HG03139 (cell line): ENCODE measurements at regions not wholly inside any gene's neighbourhood (a gene's known extent, or its start where the extent isn't known, plus 50 kb on each side); places are given as distances from the start of the nearest gene placed in this dataset.
"Not testable (repeated sequence)": the region's sequence is repeated elsewhere in the genome, so short reads cannot be mapped to it uniquely, and the experiment has no call there.

Source experiments
- ATAC-seq: cut with Tn5 transposase; IDR thresholded peaks from one replicate; pipeline ENCODE4 v1.9.1; 2021; ENCODE audit not compliant: unreplicated experiment

DNA sequence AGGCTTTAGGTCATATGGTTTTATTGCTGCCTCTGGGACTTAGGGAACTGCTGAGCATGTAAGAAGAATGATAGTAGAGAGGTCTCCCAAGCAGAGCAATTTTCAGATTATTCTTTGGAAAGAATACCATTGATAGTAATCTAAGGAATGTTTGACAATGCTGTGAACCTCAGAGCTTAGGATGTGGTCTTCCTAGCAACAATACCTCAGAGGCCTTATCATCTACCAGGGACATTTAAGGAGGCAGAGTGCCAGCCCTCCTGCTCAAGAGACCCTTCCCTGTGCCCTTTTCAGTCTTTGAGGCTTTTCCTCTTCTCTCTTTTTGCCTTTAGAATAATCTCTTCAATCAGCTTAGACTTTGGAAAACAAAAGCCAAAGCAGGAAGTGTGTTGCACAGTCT lies 272.1 kb downstream of the OXSM start:
- no peak for ATAC-seq

GRCh38 chr3:26064297-26064696 lies 274.4 kb downstream of the OXSM start:
- ATAC-seq = no peak

GRCh38 chr3:26068890-26069289 lies 279.0 kb downstream of the OXSM start:
- no peak for ATAC-seq

GRCh38 chr3:26070854-26071253 lies 281.0 kb downstream of the OXSM start:
- ATAC-seq = no peak

- no peak for ATAC-seq
These were observed 284.2 kb downstream of the OXSM start for GRCh38 chr3:26074080-26074479.

GRCh38 chr3:26078539-26078938 lies 288.6 kb downstream of the OXSM start:
- no peak for ATAC-seq

- ATAC-seq = no peak
These were observed 291.3 kb downstream of the OXSM start for GRCh38 chr3:26081166-26081565.

DNA sequence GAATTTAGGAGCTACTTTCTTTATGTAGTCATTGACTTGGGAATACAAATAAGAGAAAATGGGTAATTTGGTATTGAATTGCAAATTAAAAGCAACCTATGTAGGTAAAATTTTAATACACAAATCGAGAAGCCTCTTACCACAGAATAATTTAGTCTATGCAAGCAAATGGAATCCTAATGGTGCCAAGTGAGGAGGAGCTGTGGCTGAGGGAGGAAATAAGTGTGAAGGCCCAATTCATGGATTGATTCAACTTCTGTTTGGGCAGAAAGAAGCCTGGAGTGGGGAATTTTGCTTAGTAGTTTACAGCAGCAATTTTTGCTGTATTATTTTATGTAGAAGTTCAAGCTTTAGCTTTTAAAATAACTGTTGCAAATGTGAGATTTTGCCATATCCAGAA lies 291.9 kb downstream of the OXSM start:
- ATAC-seq = no peak

- no peak for ATAC-seq
These were observed 293.0 kb downstream of the OXSM start for GRCh38 chr3:26082911-26083310.

DNA sequence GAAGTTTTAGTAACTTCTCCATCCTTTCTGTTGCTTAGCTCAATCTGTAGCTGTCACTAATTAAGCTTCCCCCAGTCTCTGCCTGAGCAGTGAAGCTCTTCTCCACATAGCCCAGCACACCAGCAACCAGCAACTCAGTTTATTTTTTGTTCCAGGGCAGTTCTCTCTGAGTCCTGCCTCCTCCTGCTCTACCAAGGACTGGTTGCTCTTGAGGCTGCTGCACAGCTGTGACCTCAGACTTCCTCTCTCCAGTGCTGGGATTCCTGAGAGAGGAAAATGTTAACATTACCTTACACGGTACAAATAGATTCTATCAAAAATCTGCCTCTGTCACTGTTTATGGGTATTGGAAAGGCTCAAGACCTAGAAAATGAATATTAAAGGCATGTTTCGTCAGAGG lies 294.7 kb downstream of the OXSM start:
- no peak for ATAC-seq

- no peak for ATAC-seq
These were observed 297.9 kb downstream of the OXSM start for GRCh38 chr3:26087751-26088150.

- no peak for ATAC-seq
These were observed 299.4 kb downstream of the OXSM start for GRCh38 chr3:26089249-26089648.

DNA sequence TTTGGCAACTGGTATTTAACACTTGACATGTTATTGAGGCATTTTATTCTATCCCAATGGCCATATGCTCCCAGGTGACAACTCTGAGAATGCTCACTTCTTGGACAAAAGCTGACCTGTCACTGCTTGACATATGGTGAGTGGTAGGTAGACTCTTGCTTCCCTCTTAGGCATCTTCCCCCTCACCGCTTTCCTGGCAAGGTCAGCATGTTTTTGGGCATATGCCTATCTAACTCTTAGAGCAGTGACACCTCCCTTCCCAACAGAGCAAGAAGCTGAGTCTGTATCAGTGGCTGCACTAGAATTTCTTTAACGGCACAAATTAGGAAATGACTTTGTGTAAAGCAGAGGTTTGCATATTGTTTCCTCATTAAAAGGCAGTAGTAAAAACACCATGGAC lies 300.7 kb downstream of the OXSM start:
- no peak for ATAC-seq

DNA sequence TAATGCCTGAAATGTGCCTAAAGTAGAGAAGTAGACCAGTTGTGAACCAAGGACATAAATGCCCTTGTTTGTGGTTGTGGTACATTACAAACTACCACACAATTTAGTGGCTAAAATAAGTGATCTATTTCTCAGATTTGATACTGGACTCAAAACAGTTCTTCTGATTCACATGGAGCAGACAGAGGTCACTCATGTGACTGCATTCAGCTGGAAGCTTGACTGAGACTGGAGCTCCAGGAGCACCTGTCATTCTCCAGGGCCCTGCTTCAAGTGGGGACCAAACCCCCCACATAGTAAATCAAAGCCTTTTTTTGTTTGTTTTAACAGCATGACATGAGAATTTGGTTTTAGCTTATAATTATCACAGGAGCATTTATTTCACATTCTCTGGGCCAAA lies 301.2 kb downstream of the OXSM start:
- no peak for ATAC-seq

DNA sequence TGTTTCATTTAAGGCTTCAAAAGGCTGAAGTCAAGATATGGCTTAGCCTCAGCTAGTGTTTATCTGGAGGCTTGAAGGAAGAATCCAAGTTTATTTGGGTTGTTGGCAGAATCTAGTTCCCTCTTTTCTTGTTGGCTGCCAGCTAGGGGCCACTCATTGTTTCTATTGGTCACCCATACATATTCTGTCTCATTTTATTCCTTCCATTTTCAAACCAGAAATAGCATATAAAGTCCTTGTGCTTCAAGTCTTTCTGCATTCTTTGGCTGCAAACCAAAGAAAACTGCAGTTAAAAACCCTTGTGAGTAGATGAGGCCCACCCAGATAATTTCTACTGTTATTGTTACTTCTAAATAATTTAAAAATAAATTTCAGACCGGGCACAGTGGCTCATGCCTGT lies 301.7 kb downstream of the OXSM start:
- ATAC-seq = no peak

DNA sequence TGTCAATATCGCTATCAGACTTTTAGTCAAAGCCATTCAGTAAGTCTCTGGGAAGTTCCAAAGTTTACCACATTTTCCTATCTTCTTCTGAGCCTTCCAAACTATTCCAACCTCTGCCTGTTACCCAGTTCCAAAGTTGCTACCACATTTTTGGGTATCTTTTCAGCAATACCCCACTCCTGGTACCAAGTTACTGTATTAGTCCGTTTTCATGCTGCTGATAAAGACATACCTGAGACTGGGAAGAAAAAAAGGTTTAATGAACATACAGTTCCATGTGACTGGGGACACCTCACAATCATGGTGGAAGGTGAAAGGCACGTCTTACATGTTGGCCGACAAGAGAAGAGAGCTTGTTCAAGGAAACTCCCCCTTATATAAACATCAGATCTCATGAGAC lies 307.2 kb downstream of the OXSM start:
- ATAC-seq = not testable (repeated sequence)

DNA sequence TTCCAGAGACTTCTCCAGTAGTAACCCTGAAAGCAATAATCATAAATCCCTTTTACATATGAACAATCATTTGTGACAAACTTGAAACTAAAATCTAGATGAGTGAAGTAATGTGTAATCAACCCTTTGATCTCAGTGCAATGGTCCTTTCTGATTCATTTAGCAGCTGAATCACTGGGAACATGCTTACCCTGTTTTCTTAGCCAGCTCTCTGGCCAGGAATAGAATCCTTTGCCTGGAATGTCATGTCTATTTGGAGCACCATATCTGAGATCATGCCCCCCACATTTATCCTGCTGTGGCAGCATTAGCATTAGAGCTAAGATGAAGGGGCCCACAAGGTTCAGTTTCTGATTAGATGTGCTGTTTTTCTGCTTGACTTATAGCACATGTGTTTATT lies 309.8 kb downstream of the OXSM start:
- ATAC-seq = no peak

DNA sequence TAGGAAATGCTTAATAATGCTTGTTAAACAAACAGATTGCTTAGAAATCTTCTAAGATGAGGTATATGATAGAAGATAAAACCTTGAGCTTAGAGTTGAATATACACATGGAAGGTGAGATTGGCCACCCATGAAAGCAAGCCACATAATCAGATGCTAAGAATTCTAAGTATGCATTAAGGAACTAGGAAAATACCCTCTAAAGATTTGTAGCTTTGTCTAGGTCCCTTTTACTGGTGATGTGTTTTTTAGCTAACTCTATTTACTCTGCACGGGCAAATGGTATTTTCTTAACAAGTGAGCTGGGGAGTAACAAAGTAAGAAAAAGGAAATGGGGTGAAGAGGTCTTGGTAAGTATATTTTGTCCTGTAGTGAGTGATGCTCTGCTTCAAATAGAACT lies 310.3 kb downstream of the OXSM start:
- no peak for ATAC-seq

GRCh38 chr3:26102376-26102775 lies 312.5 kb downstream of the OXSM start:
- ATAC-seq = no peak

DNA sequence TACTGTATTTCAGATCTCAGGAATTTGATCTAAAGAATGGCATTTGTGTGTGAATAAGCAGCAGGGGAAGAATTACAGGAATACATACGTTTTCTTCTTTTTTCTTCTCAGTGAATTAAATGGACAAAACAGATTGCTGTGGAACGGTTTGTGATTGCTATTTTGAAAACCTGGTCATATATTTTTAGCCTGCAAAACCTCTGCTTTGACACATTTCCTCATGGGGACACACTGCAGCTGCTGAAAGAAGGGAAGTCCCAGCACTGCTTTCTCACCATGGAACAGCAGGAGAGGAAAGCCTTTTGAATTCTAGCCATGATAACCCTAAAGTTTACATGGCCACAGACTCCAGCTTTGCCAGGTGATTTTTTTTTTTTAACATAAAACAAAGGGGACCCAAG lies 315.0 kb downstream of the OXSM start:
- ATAC-seq = no peak

GRCh38 chr3:26105261-26105660 lies 315.4 kb downstream of the OXSM start:
- no peak for ATAC-seq

- no peak for ATAC-seq
These were observed 316.3 kb downstream of the OXSM start for GRCh38 chr3:26106228-26106627.

- no peak for ATAC-seq
These were observed 319.1 kb downstream of the OXSM start for GRCh38 chr3:26108846-26109489.

DNA sequence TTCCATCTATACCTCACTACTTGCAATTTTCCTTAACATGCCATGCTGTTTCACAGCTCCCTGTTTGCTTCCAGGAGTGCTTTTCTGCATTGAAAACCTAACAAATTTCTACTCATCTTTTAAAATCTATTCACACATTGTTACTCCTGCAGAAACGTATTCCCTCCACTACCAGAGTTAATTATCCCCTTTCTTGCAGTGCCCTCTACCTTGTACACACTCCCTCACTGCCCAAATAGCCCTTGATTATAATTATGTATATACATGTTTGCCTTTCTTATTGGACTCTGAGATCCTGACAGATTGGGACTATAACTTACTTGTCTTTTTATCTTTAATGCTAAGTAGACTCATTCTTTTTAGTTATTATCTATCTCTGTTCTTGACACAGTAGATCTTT lies 325.0 kb downstream of the OXSM start:
- no peak for ATAC-seq
